ENCODE measurements at regions not wholly inside any gene's neighbourhood (a gene's known extent, or its start where the extent isn't known, plus 50 kb on each side); places are given as distances from the start of the nearest gene placed in this dataset.

GRCh38 chr6:6964675-6965074, 143.1 kb upstream of the RREB1 start:
- DNase-seq (ENCODE audit: low read depth, low spot score): no peak
- POLR2A ChIA-PET: no interaction called here

GRCh38 chr6:6966127-6966526, 141.6 kb upstream of the RREB1 start:
- POLR2A ChIA-PET: no interaction called here
- TF ChIP-seq CTCF (IDR thresholded peaks at IDR 0.05; ENCODE audit: insufficient read depth, low read length, missing control alignments): no peak
- no peak for DNase-seq (ENCODE audit: low read depth, low spot score)
- H3K4me3 ChIP-seq (ENCODE audit: low read depth, low read length): no peak overlapping the region
- CTCF ChIA-PET: no interaction called here

More at GRCh38 chr6:6964675-6965074, 143.1 kb upstream of the RREB1 start:
- CTCF ChIA-PET: no interaction called here
- TF ChIP-seq CTCF (IDR thresholded peaks at IDR 0.05; ENCODE audit: insufficient read depth, low read length, missing control alignments): no peak
- H3K4me3 ChIP-seq (ENCODE audit: low read depth, low read length): no peak overlapping the region

- no peak overlapping the region for H3K4me3 ChIP-seq (ENCODE audit: low read depth, low read length)
- no peak for DNase-seq (ENCODE audit: low read depth, low spot score)
- ChIA-PET POLR2A (no interaction called here), CTCF (no interaction called here)
- TF ChIP-seq CTCF (IDR thresholded peaks at IDR 0.05; ENCODE audit: insufficient read depth, low read length, missing control alignments): no peak
Measured at GRCh38 chr6:6966569-6966968, 141.2 kb upstream of the RREB1 start.

- no peak for TF ChIP-seq CTCF (IDR thresholded peaks at IDR 0.05; ENCODE audit: insufficient read depth, low read length, missing control alignments)
- ChIA-PET POLR2A (no interaction called here), CTCF (no interaction called here)
- no peak overlapping the region for H3K4me3 ChIP-seq (ENCODE audit: low read depth, low read length)
- DNase-seq (ENCODE audit: low read depth, low spot score): no peak
Measured at GRCh38 chr6:6968357-6968730, 139.4 kb upstream of the RREB1 start.

GRCh38 chr6:6968731-6969552, 138.8 kb upstream of the RREB1 start:
- CTCF ChIA-PET: no interaction called here
- no peak for TF ChIP-seq CTCF (IDR thresholded peaks at IDR 0.05; ENCODE audit: insufficient read depth, low read length, missing control alignments)
- DNase-seq (ENCODE audit: low read depth, low spot score): no peak
- H3K4me3 ChIP-seq (ENCODE audit: low read depth, low read length): no peak overlapping the region
- POLR2A ChIA-PET: no interaction called here

GRCh38 chr6:6969761-6970223, 138.0 kb upstream of the RREB1 start:
- POLR2A ChIA-PET: no interaction called here
- CTCF ChIA-PET: no interaction called here
- no peak overlapping the region for H3K4me3 ChIP-seq (ENCODE audit: low read depth, low read length)
- DNase-seq (ENCODE audit: low read depth, low spot score): no peak
- TF ChIP-seq CTCF (IDR thresholded peaks at IDR 0.05; ENCODE audit: insufficient read depth, low read length, missing control alignments): no peak

All from AG04449 (cell line).